ENCODE measurements at regions not wholly inside any gene's neighbourhood (a gene's known extent, or its start where the extent isn't known, plus 50 kb on each side); places are given as distances from the start of the nearest gene placed in this dataset.

DNA sequence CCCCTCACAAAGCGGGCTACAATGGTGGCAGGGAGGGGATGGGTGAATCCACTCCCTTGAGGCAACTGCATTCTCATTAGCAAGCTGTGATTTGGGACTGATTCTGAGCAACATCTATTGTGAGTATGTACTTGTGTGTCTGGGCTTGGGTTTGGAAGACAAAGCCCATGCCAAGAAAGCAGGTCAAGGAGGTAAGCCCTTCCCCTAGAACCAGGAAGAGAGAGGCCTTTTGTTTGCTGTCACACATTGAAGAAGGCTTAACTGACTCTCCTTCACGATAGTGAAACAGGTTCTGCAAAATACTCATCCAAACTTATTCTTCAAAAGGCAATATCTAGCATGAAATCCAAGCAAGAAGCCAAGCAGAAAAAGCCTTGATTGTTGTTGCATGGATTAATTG lies 403.1 kb upstream of the ID4 start:
- no peak for TF ChIP-seq FOXM1 (IDR thresholded peaks at IDR 0.05; ENCODE audit: borderline replicate concordance)
- no peak for TF ChIP-seq BHLHE40 (IDR thresholded peaks at IDR 0.05; ENCODE audit: borderline replicate concordance)
- no peak for TF ChIP-seq HDGF (IDR thresholded peaks at IDR 0.05; ENCODE audit: borderline replicate concordance)

Measured in HEK293T (cell line).